KMS-11 (cell line): ENCODE measurements at regions not wholly inside any gene's neighbourhood (a gene's known extent, or its start where the extent isn't known, plus 50 kb on each side); places are given as distances from the start of the nearest gene placed in this dataset.

Source experiments
- H2AFZ ChIP-seq: fragments of 200-600 bp; sonication (generic); 2 replicates; pipeline ENCODE4 v1.6.1; 2016; ENCODE audit warnings: antibody characterized with exemption, mixed run types, low read depth
- H3K27ac ChIP-seq: fragments of 200-600 bp; sonication (generic); 2 replicates; pipeline ENCODE4 v1.6.1; 2016; ENCODE audit warnings: mild to moderate bottlenecking, mixed run types
- H3K27me3 ChIP-seq: fragments of 200-600 bp; sonication (generic); 2 replicates; pipeline ENCODE4 v1.6.1; 2017; ENCODE audit warnings: mild to moderate bottlenecking, low read depth, mixed run types, moderate library complexity; ENCODE audit not compliant: insufficient read depth
- H3K36me3 ChIP-seq: fragments of 200-600 bp; sonication (generic); 2 replicates; pipeline ENCODE4 v1.6.1; 2017; ENCODE audit warnings: mild to moderate bottlenecking, mixed run types; ENCODE audit not compliant: insufficient read depth
- H3K4me1 ChIP-seq: fragments of 200-600 bp; sonication (generic); 2 replicates; pipeline ENCODE4 v1.6.1; 2016; ENCODE audit warnings: mild to moderate bottlenecking, low read depth, mixed run types; ENCODE audit not compliant: poor library complexity, severe bottlenecking
- H3K4me2 ChIP-seq: fragments of 200-600 bp; sonication (generic); 2 replicates; pipeline ENCODE4 v1.7.0; 2016; ENCODE audit warnings: mild to moderate bottlenecking, mixed run types
- H3K4me3 ChIP-seq: fragments of 200-600 bp; sonication (generic); IDR thresholded peaks from 2 replicates; pipeline ENCODE4 v1.6.1; 2017; ENCODE audit warnings: low read depth, low read length, mixed read lengths; ENCODE audit not compliant: insufficient read depth
- H3K79me2 ChIP-seq: fragments of 200-600 bp; sonication (generic); 2 replicates; pipeline ENCODE4 v1.6.1; 2016; ENCODE audit warnings: low read depth, mixed run types; ENCODE audit not compliant: insufficient read depth
- H3K9ac ChIP-seq: fragments of 200-600 bp; sonication (generic); 2 replicates; pipeline ENCODE4 v1.6.1; 2016; ENCODE audit warnings: mild to moderate bottlenecking, mixed run types
- H4K20me1 ChIP-seq: fragments of 200-600 bp; sonication (generic); 2 replicates; pipeline ENCODE4 v1.6.1; 2016; ENCODE audit warnings: mild to moderate bottlenecking, mixed run types; ENCODE audit not compliant: insufficient read depth
- CTCF ChIP-seq: fragments of 200-600 bp; sonication (generic); conservative IDR thresholded peaks from 2 replicates; pipeline ENCODE4 v1.6.1; 2017; ENCODE audit warnings: low read depth, mild to moderate bottlenecking, antibody characterized with exemption, low read length, moderate library complexity, mixed read lengths

- no peak overlapping the region for H3K27ac ChIP-seq
- no peaks in the 10 kb centered on the region for H4K20me1 ChIP-seq
- H3K4me3 ChIP-seq, result no peak overlapping the region
- no peak for TF ChIP-seq CTCF
- no peaks in the 10 kb centered on the region for H3K79me2 ChIP-seq
- no peaks in the 10 kb centered on the region for H3K27me3 ChIP-seq
- H3K4me2 ChIP-seq, result no peak overlapping the region
- H3K36me3 ChIP-seq, result no peaks in the 10 kb centered on the region
- H3K4me1 ChIP-seq, result peaks cover 30% of the 10 kb centered on the region
- H2AFZ ChIP-seq, result no peak overlapping the region
- no peak overlapping the region for H3K9ac ChIP-seq
These were observed 97.2 kb upstream of the RIPOR2 start for GRCh38 chr6:25032934-25033333.

GRCh38 chr6:25034431-25034921 lies 98.7 kb upstream of the RIPOR2 start:
- Histone ChIP-seq H3K27me3 (no peaks in the 10 kb centered on the region), H2AFZ (peak overlapping the region; percentile 71), H3K4me2 (peak overlapping the region; percentile 83)

GRCh38 chr6:25035174-25035511 lies 99.4 kb upstream of the RIPOR2 start:
- H3K4me3 ChIP-seq, result no peak overlapping the region
- H3K36me3 ChIP-seq, result no peaks in the 10 kb centered on the region
- H3K4me2 ChIP-seq, result peak overlapping the region; percentile 83
- no peaks in the 10 kb centered on the region for H3K79me2 ChIP-seq
- no peak for TF ChIP-seq CTCF
- peak overlapping the region; percentile 36; the same call in 1 of the 2 replicates for H3K27ac ChIP-seq
- no peaks in the 10 kb centered on the region for H4K20me1 ChIP-seq
- H2AFZ ChIP-seq, result peak overlapping the region; percentile 71
- H3K9ac ChIP-seq, result 0 out of 2 replicates have a peak overlapping the region, but pooled peaks have one; percentile 33
- H3K27me3 ChIP-seq, result no peaks in the 10 kb centered on the region
- peaks cover 39% of the 10 kb centered on the region for H3K4me1 ChIP-seq

More at GRCh38 chr6:25034431-25034921, 98.7 kb upstream of the RIPOR2 start:
- no peaks in the 10 kb centered on the region for H3K79me2 ChIP-seq
- H3K4me1 ChIP-seq, result peaks cover 34% of the 10 kb centered on the region
- no peaks in the 10 kb centered on the region for H3K36me3 ChIP-seq
- H3K4me3 ChIP-seq, result no peak overlapping the region
- TF ChIP-seq CTCF, result no peak
- peak overlapping the region; percentile 36; the same call in 1 of the 2 replicates for H3K27ac ChIP-seq
- no peaks in the 10 kb centered on the region for H4K20me1 ChIP-seq
- peak overlapping the region; percentile 33; the same call in 1 of the 2 replicates for H3K9ac ChIP-seq

GRCh38 chr6:25035512-25036435 lies 100.0 kb upstream of the RIPOR2 start:
- Histone ChIP-seq H3K79me2 (no peaks in the 10 kb centered on the region), H3K4me1 (peaks cover 39% of the 10 kb centered on the region), H3K27me3 (no peaks in the 10 kb centered on the region), H3K4me2 (peak overlapping the region; percentile 83), H3K36me3 (no peaks in the 10 kb centered on the region), H3K4me3 (no peak overlapping the region), H4K20me1 (no peaks in the 10 kb centered on the region), H2AFZ (peak overlapping the region; percentile 71), H3K9ac (no peak overlapping the region), H3K27ac (peak overlapping the region; percentile 36; the same call in 1 of the 2 replicates)
- no peak for TF ChIP-seq CTCF
